Osteoblast (primary cell): ENCODE measurements at regions not wholly inside any gene's neighbourhood (a gene's known extent, or its start where the extent isn't known, plus 50 kb on each side); places are given as distances from the start of the nearest gene placed in this dataset.

Source experiments
- DNase-seq: peaks from one replicate; pipeline ENCODE4 v3.0.0; 2011; ENCODE audit warnings: low spot score, mixed read lengths; ENCODE audit not compliant: insufficient read length; ENCODE audit errors: missing footprints
- H2AFZ ChIP-seq: 2 replicates; pipeline ENCODE4 v1.6.0; 2011; ENCODE audit warnings: mild to moderate bottlenecking, low read length
- H3K27ac ChIP-seq: 2 replicates; pipeline ENCODE4 v1.5.1; 2011; ENCODE audit warnings: mild to moderate bottlenecking, low read depth, low read length, moderate library complexity
- H3K27me3 ChIP-seq: 2 replicates; pipeline ENCODE4 v1.6.0; 2012; ENCODE audit warnings: mild to moderate bottlenecking, control low read depth, inconsistent platforms, low read length, moderate library complexity; ENCODE audit not compliant: insufficient read depth
- H3K36me3 ChIP-seq: 2 replicates; pipeline ENCODE4 v1.5.1; 2011; ENCODE audit warnings: mild to moderate bottlenecking, low read length, control low read depth, moderate library complexity; ENCODE audit not compliant: insufficient read depth
- H3K4me1 ChIP-seq: 2 replicates; pipeline ENCODE4 v1.5.1; 2011; ENCODE audit warnings: mild to moderate bottlenecking, low read length, control low read depth, moderate library complexity; ENCODE audit not compliant: insufficient read depth
- H3K4me2 ChIP-seq: 2 replicates; pipeline ENCODE4 v1.6.0; 2011; ENCODE audit warnings: mild to moderate bottlenecking, low read length; ENCODE audit not compliant: insufficient read depth
- H3K4me3 ChIP-seq: fragments of 200-600 bp; sonication (generic); 3 replicates; pipeline ENCODE4 v1.5.1; 2012; ENCODE audit warnings: mild to moderate bottlenecking, low read length, inconsistent platforms; ENCODE audit not compliant: insufficient read depth
- H3K79me2 ChIP-seq: 2 replicates; pipeline ENCODE4 v1.6.0; 2012; ENCODE audit warnings: mild to moderate bottlenecking, low read length, control low read depth, inconsistent platforms; ENCODE audit not compliant: insufficient read depth
- H3K9me3 ChIP-seq: 2 replicates; pipeline ENCODE4 v1.5.1; 2011; ENCODE audit warnings: low read depth, low read length, control low read depth
- H4K20me1 ChIP-seq: 2 replicates; pipeline ENCODE4 v1.6.0; 2012; ENCODE audit warnings: mild to moderate bottlenecking, low read length, control low read depth; ENCODE audit not compliant: insufficient read depth
- CTCF ChIP-seq: IDR thresholded peaks from 2 replicates; pipeline ENCODE4 v1.5.1; 2011; ENCODE audit warnings: mild to moderate bottlenecking, low read depth, low read length, moderate library complexity; ENCODE audit errors: extremely low read depth

- Histone ChIP-seq H2AFZ (peak overlapping the region; percentile 30), H3K27ac (no peak overlapping the region), H3K27me3 (no peaks in the 10 kb centered on the region), H3K4me3 (no peak overlapping the region), H3K4me2 (no peak overlapping the region), H3K36me3 (no peaks in the 10 kb centered on the region), H4K20me1 (no peaks in the 10 kb centered on the region), H3K9me3 (no peaks in the 10 kb centered on the region), H3K4me1 (peaks cover 4% of the 10 kb centered on the region), H3K79me2 (no peaks in the 10 kb centered on the region)
- TF ChIP-seq CTCF, result no peak
- peak; percentile 6 for DNase-seq
Observed at GRCh38 chr4:126799971-126800574, 832.7 kb upstream of the INTU start.

GRCh38 chr4:126800575-126801141 lies 832.1 kb upstream of the INTU start:
- Histone ChIP-seq H2AFZ (peak overlapping the region; percentile 3), H4K20me1 (no peaks in the 10 kb centered on the region), H3K9me3 (no peaks in the 10 kb centered on the region), H3K27me3 (no peaks in the 10 kb centered on the region), H3K4me3 (no peak overlapping the region), H3K4me2 (no peak overlapping the region), H3K4me1 (peaks cover 4% of the 10 kb centered on the region), H3K79me2 (no peaks in the 10 kb centered on the region), H3K36me3 (no peaks in the 10 kb centered on the region), H3K27ac (no peak overlapping the region)
- DNase-seq, result no peak
- no peak for TF ChIP-seq CTCF

- DNase-seq, result no peak
- Histone ChIP-seq H3K4me2 (no peak overlapping the region), H3K27ac (no peak overlapping the region), H3K4me1 (no peaks in the 10 kb centered on the region), H3K36me3 (no peaks in the 10 kb centered on the region), H3K79me2 (no peaks in the 10 kb centered on the region), H3K27me3 (no peaks in the 10 kb centered on the region), H4K20me1 (no peaks in the 10 kb centered on the region), H3K9me3 (no peaks in the 10 kb centered on the region), H2AFZ (no peak overlapping the region), H3K4me3 (no peak overlapping the region)
- TF ChIP-seq CTCF, result no peak
Observed at GRCh38 chr4:126807132-126807531, 825.6 kb upstream of the INTU start.

GRCh38 chr4:126812076-126812475 lies 820.7 kb upstream of the INTU start:
- H3K79me2 ChIP-seq, result no peaks in the 10 kb centered on the region
- DNase-seq, result no peak
- no peaks in the 10 kb centered on the region for H3K27me3 ChIP-seq
- TF ChIP-seq CTCF, result no peak
- no peaks in the 10 kb centered on the region for H3K9me3 ChIP-seq
- no peaks in the 10 kb centered on the region for H3K4me1 ChIP-seq
- no peaks in the 10 kb centered on the region for H4K20me1 ChIP-seq
- H3K4me2 ChIP-seq, result no peak overlapping the region
- no peak overlapping the region for H3K4me3 ChIP-seq
- H3K36me3 ChIP-seq, result no peaks in the 10 kb centered on the region
- H3K27ac ChIP-seq, result no peak overlapping the region
- no peak overlapping the region for H2AFZ ChIP-seq
